ENCODE measurements at regions not wholly inside any gene's neighbourhood (a gene's known extent, or its start where the extent isn't known, plus 50 kb on each side); places are given as distances from the start of the nearest gene placed in this dataset.

- TF ChIP-seq MAFF (IDR thresholded peaks at IDR 0.05; ENCODE audit: low read depth, low read length) (no peak), BORCS8-MEF2B (CRISPR knock-in tag; IDR thresholded peaks at IDR 0.05) (no peak)
These were observed 334.6 kb upstream of the GRM7 start for GRCh38 chr3:6526321-6526720.
